ENCODE measurements at regions not wholly inside any gene's neighbourhood (a gene's known extent, or its start where the extent isn't known, plus 50 kb on each side); places are given as distances from the start of the nearest gene placed in this dataset.

GRCh38 chr17:31691251-31691905 lies 167.7 kb downstream of the COPRS start:
- no peak for TF ChIP-seq CTCF (IDR thresholded peaks at IDR 0.05; ENCODE audit: low read depth, low read length, missing input control)
- no peak for TF ChIP-seq REST (IDR thresholded peaks at IDR 0.05)
- TF ChIP-seq GABPA (IDR thresholded peaks at IDR 0.05 in 1 of 2, conservative IDR thresholded peaks at IDR 0.05 in 1 of 2), result no peak
- TF ChIP-seq JUND (IDR thresholded peaks at IDR 0.05), result no peak

All from liver (tissue), 3 donors.